Endothelial cell of umbilical vein (primary cell): ENCODE measurements at regions not wholly inside any gene's neighbourhood (a gene's known extent, or its start where the extent isn't known, plus 50 kb on each side); places are given as distances from the start of the nearest gene placed in this dataset.

Source experiments
- BruUV-seq: library from RNA; stranded (reverse); fragments of 400-500 nt; replicated peaks from 2 replicates; lab custom pipeline; 2021; lab: Mats Ljungman, UMichigan
- CTCF ChIA-PET: fragments of 300-600, 350-600 bp; sonication (Branson Sonifier 250); formaldehyde crosslinking; loops from one replicate; lab custom pipeline; 2021; ENCODE audit warnings: antibody characterized with exemption, inconsistent platforms; lab: Charles Lee
- POLR2A ChIA-PET: fragments of 300-600, 350-600 bp; sonication (Branson Sonifier 250); formaldehyde crosslinking; loops from one replicate; lab custom pipeline; 2021; ENCODE audit warnings: antibody characterized with exemption, inconsistent platforms; lab: Charles Lee
- DNase-seq: peaks from one replicate; pipeline ENCODE4 v3.0.0-alpha.2; 2011; ENCODE audit warnings: low read depth, low spot score
- FAIRE-seq: peaks from 2 replicates; lab custom pipeline; 2011; peaks lifted over from hg19 to GRCh38; lab: Jason Lieb, UNC
- H2AFZ ChIP-seq: 2 replicates; pipeline ENCODE4 v1.6.0; 2012; ENCODE audit warnings: low read depth, low read length, control low read depth, inconsistent platforms
- H3K27ac ChIP-seq: 2 replicates; pipeline ENCODE4 v1.5.1; 2011; ENCODE audit warnings: low read depth, mild to moderate bottlenecking, control low read depth, low read length, moderate library complexity; ENCODE audit not compliant: insufficient read depth
- H3K27me3 ChIP-seq, 2 experiments: 2 replicates each; pipeline versions ENCODE4 v1.6.0 to v1.6.1; 2011; ENCODE audit warnings: low read length in 2 of 2, mixed read lengths in 1 of 2; ENCODE audit not compliant: control insufficient read depth in 2 of 2, insufficient read depth in 2 of 2
- H3K36me3 ChIP-seq, 2 experiments: 2 replicates in 1 of 2; 3 replicates in 1 of 2; pipeline ENCODE4 v1.5.1; 2011; ENCODE audit warnings: low read length in 2 of 2, mild to moderate bottlenecking in 1 of 2, moderate library complexity in 1 of 2; ENCODE audit not compliant: control insufficient read depth in 2 of 2, insufficient read depth in 2 of 2; ENCODE audit errors: extremely low read depth in 1 of 2
- H3K4me1 ChIP-seq: 3 replicates; pipeline ENCODE4 v1.5.1; 2011; ENCODE audit warnings: mild to moderate bottlenecking, low read length; ENCODE audit not compliant: control insufficient read depth, insufficient read depth; ENCODE audit errors: extremely low read depth
- H3K4me2 ChIP-seq: 2 replicates; pipeline ENCODE4 v1.6.1; 2011; ENCODE audit warnings: low read length, control low read depth, mixed read lengths; ENCODE audit not compliant: insufficient read depth
- H3K4me3 ChIP-seq, 3 experiments: fragments of 200-600 bp in 1 of 3; sonication (generic), shearing (Covaris generic) in 1 of 3; replicated peaks in 1 of 3; 2 replicates each; pipeline ENCODE4 v1.5.1; 2011 to 2016; ENCODE audit warnings: control low read depth in 3 of 3, low read length in 3 of 3, mild to moderate bottlenecking in 2 of 3, inconsistent platforms in 1 of 3, low read depth in 1 of 3, moderate library complexity in 1 of 3; ENCODE audit not compliant: insufficient read depth in 1 of 3
- H3K79me2 ChIP-seq: 2 replicates; pipeline ENCODE4 v1.6.0; 2012; ENCODE audit warnings: low read length, inconsistent platforms; ENCODE audit not compliant: control insufficient read depth, insufficient read depth
- H3K9ac ChIP-seq: replicated peaks from 2 replicates; pipeline ENCODE3; 2011; ENCODE audit warnings: low read length, control low read depth; ENCODE audit not compliant: insufficient read depth; ENCODE audit errors: extremely low read depth
- H3K9me1 ChIP-seq: replicated peaks from 3 replicates; pipeline ENCODE4 v1.6.0; 2011; ENCODE audit warnings: mild to moderate bottlenecking, low read length; ENCODE audit not compliant: control insufficient read depth, insufficient read depth; ENCODE audit errors: extremely low read depth
- H3K9me3 ChIP-seq: replicated peaks from 2 replicates; pipeline ENCODE4 v1.5.1; 2012; ENCODE audit warnings: low read length, inconsistent platforms; ENCODE audit not compliant: control insufficient read depth, insufficient read depth
- H4K20me1 ChIP-seq: replicated peaks from 2 replicates; pipeline ENCODE3; 2011; ENCODE audit warnings: mild to moderate bottlenecking, low read length; ENCODE audit not compliant: control insufficient read depth, insufficient read depth; ENCODE audit errors: extremely low read depth
- EZH2 ChIP-seq: IDR thresholded peaks from 2 replicates; pipeline ENCODE4 v1.6.1; 2012; ENCODE audit warnings: borderline replicate concordance, low read depth, mild to moderate bottlenecking, moderate library complexity, low read length, inconsistent platforms; ENCODE audit not compliant: severe bottlenecking
- FOS ChIP-seq: IDR thresholded peaks from 2 replicates; pipeline ENCODE4 v1.6.1; 2011; ENCODE audit warnings: mild to moderate bottlenecking, low read length, moderate library complexity, borderline replicate concordance; ENCODE audit not compliant: insufficient read depth
- GATA2 ChIP-seq: IDR thresholded peaks from 2 replicates; pipeline ENCODE4 v1.7.0; 2011; ENCODE audit warnings: low read depth, mild to moderate bottlenecking, moderate library complexity, mixed read lengths, low read length; ENCODE audit not compliant: insufficient read length, insufficient read depth
- JUN ChIP-seq: IDR thresholded peaks from 2 replicates; pipeline ENCODE4 v1.6.1; 2011; ENCODE audit warnings: borderline replicate concordance, low read depth; ENCODE audit not compliant: insufficient read length, insufficient read depth
- MAX ChIP-seq: IDR thresholded peaks from 2 replicates; pipeline ENCODE4 v1.6.1; 2011; ENCODE audit not compliant: insufficient read depth, insufficient read length
- MYC ChIP-seq: IDR thresholded peaks from one replicate; pipeline ENCODE4 v1.6.1; 2011; ENCODE audit warnings: mild to moderate bottlenecking, low read depth, low read length
- POLR2A ChIP-seq: IDR thresholded peaks from 2 replicates; pipeline ENCODE4 v1.6.1; 2012; ENCODE audit warnings: low read depth, mild to moderate bottlenecking, control low read depth, low read length
- POLR2AphosphoS5 ChIP-seq: IDR thresholded peaks from 2 replicates; pipeline ENCODE4 v1.6.1; 2012; ENCODE audit warnings: low read depth, mild to moderate bottlenecking, control low read depth, low read length, moderate library complexity; ENCODE audit not compliant: insufficient read depth
- dilution Hi-C: fragments of 300-500 bp; cut with MboI; formaldehyde crosslinking; loops from one replicate; pipeline ENCODE4 v1.15.0; 2019; ENCODE audit warnings: low sequenced_read_pairs; ENCODE audit not compliant: extremely low pct_ligation_motif_present
- intact Hi-C: fragments of 100-400 bp; cut with micrococcal nuclease; formaldehyde crosslinking; loops from one replicate; pipeline ENCODE4 v1.10.0; 2022
- TF ChIP-seq, protein P1 (sequence below), 2 donors: IDR thresholded peaks; 1 replicate in 1 of 2; 2 replicates in 1 of 2; pipeline ENCODE4 v1.5.1; 2011; ENCODE audit warnings: low read length in 2 of 2, mild to moderate bottlenecking in 2 of 2, moderate library complexity in 2 of 2, control low read depth in 1 of 2, inconsistent platforms in 1 of 2, low read depth in 1 of 2; ENCODE audit not compliant: insufficient read depth in 1 of 2; ENCODE audit errors: extremely low read depth in 1 of 2

DNA sequence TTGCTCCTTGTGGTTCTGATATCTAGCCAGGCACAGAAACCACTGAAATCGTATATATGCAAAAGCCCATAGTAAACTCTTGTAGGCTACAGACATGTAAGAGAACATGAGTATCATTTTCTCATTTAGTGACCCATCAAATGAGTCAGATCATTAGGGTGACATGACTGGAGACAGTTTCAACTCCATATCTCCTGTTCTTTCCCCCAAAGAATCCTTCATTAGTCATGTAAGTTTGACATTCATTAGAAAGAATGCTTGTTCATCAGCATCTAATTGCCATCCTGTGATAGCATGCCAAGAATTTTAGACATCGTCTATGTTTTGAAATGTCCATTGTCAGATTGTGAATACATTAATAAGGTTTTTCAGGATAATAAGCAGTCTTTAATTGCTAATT, 264.9 kb upstream of the TPM1 start:
- no peaks in the 10 kb centered on the region for H4K20me1 ChIP-seq
- FAIRE-seq = no peak
- H3K9ac ChIP-seq = no peak overlapping the region
- H3K9me3 ChIP-seq = no peaks in the 10 kb centered on the region
- H3K4me3 ChIP-seq = no peak overlapping the region
- TF ChIP-seq MYC (no peak), POLR2A (no peak), POLR2AphosphoS5 (no peak), GATA2 (no peak), JUN (no peak), EZH2 (no peak), MAX (no peak), FOS (no peak)
- TF ChIP-seq, protein P1, sequence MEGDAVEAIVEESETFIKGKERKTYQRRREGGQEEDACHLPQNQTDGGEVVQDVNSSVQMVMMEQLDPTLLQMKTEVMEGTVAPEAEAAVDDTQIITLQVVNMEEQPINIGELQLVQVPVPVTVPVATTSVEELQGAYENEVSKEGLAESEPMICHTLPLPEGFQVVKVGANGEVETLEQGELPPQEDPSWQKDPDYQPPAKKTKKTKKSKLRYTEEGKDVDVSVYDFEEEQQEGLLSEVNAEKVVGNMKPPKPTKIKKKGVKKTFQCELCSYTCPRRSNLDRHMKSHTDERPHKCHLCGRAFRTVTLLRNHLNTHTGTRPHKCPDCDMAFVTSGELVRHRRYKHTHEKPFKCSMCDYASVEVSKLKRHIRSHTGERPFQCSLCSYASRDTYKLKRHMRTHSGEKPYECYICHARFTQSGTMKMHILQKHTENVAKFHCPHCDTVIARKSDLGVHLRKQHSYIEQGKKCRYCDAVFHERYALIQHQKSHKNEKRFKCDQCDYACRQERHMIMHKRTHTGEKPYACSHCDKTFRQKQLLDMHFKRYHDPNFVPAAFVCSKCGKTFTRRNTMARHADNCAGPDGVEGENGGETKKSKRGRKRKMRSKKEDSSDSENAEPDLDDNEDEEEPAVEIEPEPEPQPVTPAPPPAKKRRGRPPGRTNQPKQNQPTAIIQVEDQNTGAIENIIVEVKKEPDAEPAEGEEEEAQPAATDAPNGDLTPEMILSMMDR (IDR thresholded peaks at IDR 0.05; ENCODE audit: extremely low read depth in 1 of 2, insufficient read depth in 1 of 2, low read depth in 1 of 2, low read length in 2 of 2) = no peak
- no peaks in the 10 kb centered on the region for H3K79me2 ChIP-seq
- H3K9me1 ChIP-seq = no peaks in the 10 kb centered on the region
- intact Hi-C loops (no loop called here), dilution Hi-C loops (no loop called here)
- H2AFZ ChIP-seq = no peak overlapping the region
- CTCF ChIA-PET = no interaction called here
- H3K4me1 ChIP-seq = peaks cover 8% of the 10 kb centered on the region
- no TSS peak for BruUV-seq
- no peak for DNase-seq
- H3K27ac ChIP-seq = no peak overlapping the region
- no peak overlapping the region for H3K4me2 ChIP-seq
- POLR2A ChIA-PET = no interaction called here
- H3K36me3 ChIP-seq = no peaks in the 10 kb centered on the region
- H3K27me3 ChIP-seq = no peaks in the 10 kb centered on the region
